H9 (cell line): ENCODE measurements at regions not wholly inside any gene's neighbourhood (a gene's known extent, or its start where the extent isn't known, plus 50 kb on each side); places are given as distances from the start of the nearest gene placed in this dataset.

Experiments
- DNase-seq: peaks from one replicate; pipeline ENCODE4 v3.0.0-alpha.2; 2017
- H2AFZ ChIP-seq: one replicate; pipeline ENCODE4 v1.6.1; 2013; ENCODE audit warnings: mild to moderate bottlenecking, low read length, control low read depth, moderate library complexity
- H2AK5ac ChIP-seq: 2 replicates; pipeline ENCODE4 v1.6.1; 2013; ENCODE audit warnings: low read length, control low read depth, mixed read lengths; ENCODE audit not compliant: insufficient read length
- H2BK120ac ChIP-seq: one replicate; pipeline ENCODE4 v1.6.1; 2013; ENCODE audit warnings: low read depth, mild to moderate bottlenecking, low read length, control low read depth, inconsistent platforms; ENCODE audit not compliant: poor library complexity, severe bottlenecking
- H2BK12ac ChIP-seq: 2 replicates; pipeline ENCODE4 v1.6.1; 2013; ENCODE audit warnings: low read length, control low read depth, mixed read lengths, low read depth; ENCODE audit not compliant: insufficient read length
- H2BK15ac ChIP-seq: 2 replicates; pipeline ENCODE4 v1.6.1; 2013; ENCODE audit warnings: low read depth, low read length, control low read depth
- H2BK20ac ChIP-seq: one replicate; pipeline ENCODE4 v1.6.1; 2013; ENCODE audit warnings: low read depth, mild to moderate bottlenecking, low read length, control low read depth, inconsistent platforms; ENCODE audit not compliant: poor library complexity, severe bottlenecking
- H2BK5ac ChIP-seq: 2 replicates; pipeline ENCODE4 v1.6.1; 2013; ENCODE audit warnings: low read length, control low read depth, mixed read lengths; ENCODE audit not compliant: insufficient read length
- H3K14ac ChIP-seq: 2 replicates; pipeline ENCODE4 v1.6.1; 2013; ENCODE audit warnings: low read length, control low read depth; ENCODE audit not compliant: insufficient read depth
- H3K18ac ChIP-seq: 2 replicates; pipeline ENCODE4 v1.6.1; 2013; ENCODE audit warnings: low read depth, mild to moderate bottlenecking, mixed read lengths, low read length, control low read depth; ENCODE audit not compliant: insufficient read length
- H3K23ac ChIP-seq: 2 replicates; pipeline ENCODE4 v1.6.1; 2013; ENCODE audit warnings: low read length, control low read depth, mixed read lengths, low read depth; ENCODE audit not compliant: insufficient read length
- H3K23me2 ChIP-seq: 2 replicates; pipeline ENCODE4 v1.6.1; 2013; ENCODE audit warnings: low read depth, mild to moderate bottlenecking, mixed read lengths, low read length, control low read depth; ENCODE audit not compliant: insufficient read length, poor library complexity, severe bottlenecking
- H3K27ac ChIP-seq: 2 replicates; pipeline ENCODE4 v1.5.1; 2013; ENCODE audit warnings: low read length, control low read depth, mixed read lengths, low read depth; ENCODE audit not compliant: insufficient read length
- H3K27me3 ChIP-seq: 2 replicates; pipeline ENCODE4 v1.6.1; 2013; ENCODE audit warnings: low read length, control low read depth, inconsistent platforms; ENCODE audit not compliant: insufficient read depth
- H3K4ac ChIP-seq: 2 replicates; pipeline ENCODE4 v1.6.1; 2013; ENCODE audit warnings: low read depth, mild to moderate bottlenecking, control low read depth, inconsistent platforms, low read length, moderate library complexity
- H3K4me1 ChIP-seq: 2 replicates; pipeline ENCODE4 v1.6.1; 2013; ENCODE audit warnings: low read length, control low read depth, inconsistent platforms; ENCODE audit not compliant: insufficient read depth
- H3K4me2 ChIP-seq: 2 replicates; pipeline ENCODE4 v1.6.1; 2013; ENCODE audit warnings: low read length, control low read depth, mixed read lengths; ENCODE audit not compliant: insufficient read length, insufficient read depth
- H3K56ac ChIP-seq: 2 replicates; pipeline ENCODE4 v1.6.1; 2013; ENCODE audit warnings: low read depth, mild to moderate bottlenecking, mixed read lengths, low read length, control low read depth; ENCODE audit not compliant: insufficient read length
- H3K79me1 ChIP-seq: 2 replicates; pipeline ENCODE4 v1.6.1; 2013; ENCODE audit warnings: low read depth, mild to moderate bottlenecking, moderate library complexity, low read length, control low read depth, inconsistent platforms; ENCODE audit not compliant: insufficient read depth, poor library complexity, severe bottlenecking
- H3K79me2 ChIP-seq: 2 replicates; pipeline ENCODE4 v1.6.1; 2013; ENCODE audit warnings: low read length, control low read depth, inconsistent platforms; ENCODE audit not compliant: insufficient read depth
- H3K9ac ChIP-seq: 2 replicates; pipeline ENCODE4 v1.6.1; 2013; ENCODE audit warnings: low read length, control low read depth, mixed read lengths; ENCODE audit not compliant: insufficient read length; ENCODE audit errors: extremely low read depth
- H3K9me3 ChIP-seq: one replicate; pipeline ENCODE4 v1.6.1; 2013; ENCODE audit warnings: low read depth, low read length, inconsistent platforms; ENCODE audit not compliant: control insufficient read depth
- H3T11ph ChIP-seq: one replicate; pipeline ENCODE4 v1.6.1; 2013; ENCODE audit warnings: mild to moderate bottlenecking, low read length, control low read depth, inconsistent platforms
- H4K20me1 ChIP-seq: one replicate; pipeline ENCODE4 v1.6.1; 2013; ENCODE audit not compliant: control insufficient read depth, insufficient read length, insufficient read depth
- H4K5ac ChIP-seq: 2 replicates; pipeline ENCODE4 v1.6.1; 2013; ENCODE audit warnings: low read depth, mild to moderate bottlenecking, mixed read lengths, low read length, control low read depth; ENCODE audit not compliant: insufficient read length
- H4K8ac ChIP-seq: replicated peaks from 2 replicates; pipeline ENCODE4 v1.6.1; 2013; ENCODE audit warnings: low read length, control low read depth, mixed read lengths, low read depth; ENCODE audit not compliant: insufficient read length
- H4K91ac ChIP-seq: 2 replicates; pipeline ENCODE4 v1.6.1; 2013; ENCODE audit warnings: low read depth, mild to moderate bottlenecking, moderate library complexity, mixed read lengths, low read length, control low read depth; ENCODE audit not compliant: insufficient read length
- H3K27ac Mint-ChIP-seq, 3 experiments: 2 replicates in 2 of 3; 3 replicates in 1 of 3; pipeline ENCODE4 v1.8.0; 2020 to 2021; ENCODE audit warnings: mixed read lengths in 3 of 3, mild to moderate bottlenecking in 1 of 3, moderate library complexity in 1 of 3
- H3K27me3 Mint-ChIP-seq: 2 replicates; pipeline ENCODE4 v1.8.0; 2021; ENCODE audit warnings: low read depth, mild to moderate bottlenecking, moderate library complexity, mixed read lengths
- H3K36me3 Mint-ChIP-seq, 3 experiments: 2 replicates in 2 of 3; 3 replicates in 1 of 3; pipeline ENCODE4 v1.8.0; 2020 to 2021; ENCODE audit warnings: low read depth in 3 of 3, mixed read lengths in 3 of 3; ENCODE audit not compliant: insufficient read depth in 1 of 3
- H3K4me1 Mint-ChIP-seq, 2 experiments: 2 replicates each; pipeline ENCODE4 v1.8.0; 2020; ENCODE audit warnings: mixed read lengths in 2 of 2
- H3K4me3 Mint-ChIP-seq, 2 experiments: 2 replicates in 1 of 2; 3 replicates in 1 of 2; pipeline ENCODE4 v1.8.0; 2020 to 2021; ENCODE audit warnings: mild to moderate bottlenecking in 2 of 2, mixed read lengths in 2 of 2, moderate library complexity in 1 of 2
- H3K9me3 Mint-ChIP-seq, 2 experiments: 2 replicates in 1 of 2; 3 replicates in 1 of 2; pipeline ENCODE4 v1.8.0; 2020; ENCODE audit warnings: mild to moderate bottlenecking in 2 of 2, mixed read lengths in 2 of 2, moderate library complexity in 1 of 2
- CTCF ChIP-seq: fragments of 200-600 bp; sonication (generic); conservative IDR thresholded peaks from 3 replicates; pipeline ENCODE4 v1.8.0; 2021; ENCODE audit warnings: antibody characterized with exemption, mild to moderate bottlenecking
- WGBS: extraction: QIAGEN DNeasy Blood & Tissue Kit; methylation state at CpG from one replicate; pipeline ENCODE4 v1.1.7; 2013; ENCODE audit warnings: missing lambda C conversion rate, low lambda C conversion rate, mixed read lengths; ENCODE audit not compliant: insufficient read length; ENCODE audit errors: extremely low coverage; 5-methylcytosine and 5-hydroxymethylcytosine counted together

- H3K27ac Mint-ChIP-seq, result no peak overlapping the region
- no CpG with 5 or more reads among the region's 1 CpG for WGBS
- no peak overlapping the region for H2BK20ac ChIP-seq
These were observed 183.4 kb downstream of the HTR7 start for GRCh38 chr10:90674461-90674860.

More at GRCh38 chr10:90674461-90674860, 183.4 kb downstream of the HTR7 start:
- Mint-ChIP-seq H3K4me3 (no peak overlapping the region), H3K9me3 (no peaks in the 10 kb centered on the region), H3K27me3 (0 out of 2 replicates have a peak, but pooled peaks cover 2% of the 10 kb centered on the region), H3K4me1 (peaks cover 3 to 7% of the 10 kb centered on the region in 2 experiments; a peak in 3 of 4 replicates), H3K36me3 (no peaks in the 10 kb centered on the region)
- TF ChIP-seq CTCF, result no peak
- no peaks in the 10 kb centered on the region for H3K23me2 ChIP-seq
- H2BK120ac ChIP-seq, result no peak overlapping the region
- no peaks in the 10 kb centered on the region for H3K9me3 ChIP-seq
- no peaks in the 10 kb centered on the region for H4K20me1 ChIP-seq
- no peaks in the 10 kb centered on the region for H3K27me3 ChIP-seq
- no peak overlapping the region for H3T11ph ChIP-seq
- H4K5ac ChIP-seq, result no peak overlapping the region
- no peaks in the 10 kb centered on the region for H3K79me2 ChIP-seq
- no peak overlapping the region for H3K14ac ChIP-seq
- H3K4me1 ChIP-seq, result no peaks in the 10 kb centered on the region
- no peak overlapping the region for H3K56ac ChIP-seq
- no peak overlapping the region for H3K18ac ChIP-seq
- H2AFZ ChIP-seq, result no peak overlapping the region
- no peak overlapping the region for H3K4ac ChIP-seq
- H3K4me2 ChIP-seq, result no peak overlapping the region
- H3K23ac ChIP-seq, result no peak overlapping the region
- no peaks in the 10 kb centered on the region for H3K79me1 ChIP-seq
- no peak overlapping the region for H4K91ac ChIP-seq
- DNase-seq, result no peak
- H2BK5ac ChIP-seq, result no peak overlapping the region
- no peak overlapping the region for H2BK12ac ChIP-seq
- H3K27ac ChIP-seq, result no peak overlapping the region
- no peak overlapping the region for H3K9ac ChIP-seq
- no peak overlapping the region for H2BK15ac ChIP-seq
- H2AK5ac ChIP-seq, result no peak overlapping the region
- H4K8ac ChIP-seq, result no peak overlapping the region
